Stimulated activated CD4-positive, alpha-beta T cell treated with anti-CD3 and anti-CD28 coated beads, Interleukin-15, amount 100 ng/mL, for 24 hours (primary cell): ENCODE measurements at regions not wholly inside any gene's neighbourhood (a gene's known extent, or its start where the extent isn't known, plus 50 kb on each side); places are given as distances from the start of the nearest gene placed in this dataset.
"Not testable (repeated sequence)": the region's sequence is repeated elsewhere in the genome, so short reads cannot be mapped to it uniquely, and the experiment has no call there.

Experiments used
- DNase-seq: peaks from one replicate; pipeline ENCODE4 v3.0.0-alpha.2; 2020

- DNase-seq: no peak
Observed at GRCh38 chr6:144360401-144360800, 75.3 kb downstream of the UTRN start.

- no peak for DNase-seq
Observed at GRCh38 chr6:144361016-144361415, 75.9 kb downstream of the UTRN start.

- DNase-seq: no peak
Observed at GRCh38 chr6:144362042-144363018, 77.2 kb downstream of the UTRN start.

- no peak for DNase-seq
Observed at GRCh38 chr6:144364208-144364720, 79.1 kb downstream of the UTRN start.

- no peak for DNase-seq
Observed at GRCh38 chr6:144364782-144365181, 79.6 kb downstream of the UTRN start.

GRCh38 chr6:144365271-144365670 lies 80.1 kb downstream of the UTRN start:
- DNase-seq: no peak

- DNase-seq: not testable (repeated sequence)
Observed at GRCh38 chr6:144369696-144370095, 84.6 kb downstream of the UTRN start.

GRCh38 chr6:144372116-144372515 lies 87.0 kb downstream of the UTRN start:
- DNase-seq: no peak

GRCh38 chr6:144372611-144373594 lies 87.8 kb downstream of the UTRN start:
- no peak for DNase-seq

- DNase-seq: not testable (repeated sequence)
Observed at GRCh38 chr6:144374525-144374924, 89.4 kb downstream of the UTRN start.

GRCh38 chr6:144377586-144378210 lies 92.6 kb downstream of the UTRN start:
- no peak for DNase-seq

GRCh38 chr6:144378437-144378836 lies 93.3 kb downstream of the UTRN start:
- no peak for DNase-seq

GRCh38 chr6:144379356-144379755 lies 94.2 kb downstream of the UTRN start:
- no peak for DNase-seq

- DNase-seq: not testable (repeated sequence)
Observed at GRCh38 chr6:144381499-144381898, 96.4 kb downstream of the UTRN start.

GRCh38 chr6:144383336-144383735 lies 98.2 kb downstream of the UTRN start:
- no peak for DNase-seq

GRCh38 chr6:144384427-144384826 lies 99.3 kb downstream of the UTRN start:
- no peak for DNase-seq

- DNase-seq: not testable (repeated sequence)
Observed at GRCh38 chr6:144389474-144389873, 104.3 kb downstream of the UTRN start.

- DNase-seq: no peak
Observed at GRCh38 chr6:144390202-144390601, 105.1 kb downstream of the UTRN start.

GRCh38 chr6:144390886-144391285 lies 105.8 kb downstream of the UTRN start:
- no peak for DNase-seq

- no peak for DNase-seq
Observed at GRCh38 chr6:144392536-144392935, 107.4 kb downstream of the UTRN start.

- DNase-seq: no peak
Observed at GRCh38 chr6:144394210-144394609, 109.1 kb downstream of the UTRN start.

- no peak for DNase-seq
Observed at GRCh38 chr6:144395014-144395413, 109.9 kb downstream of the UTRN start.

- no peak for DNase-seq
Observed at GRCh38 chr6:144395826-144396225, 110.7 kb downstream of the UTRN start.
